NCI-H187 (cell line): ENCODE measurements at regions not wholly inside any gene's neighbourhood (a gene's known extent, or its start where the extent isn't known, plus 50 kb on each side); places are given as distances from the start of the nearest gene placed in this dataset.

Experiments used
- DNase-seq, 2 experiments: peaks; one replicate each; lab custom pipeline; 2025; lab: John Stamatoyannopoulos, UW

- no peak for DNase-seq
Observed at GRCh38 chr14:42931308-42931707, 1324.6 kb downstream of the LRFN5 start.

GRCh38 chr14:42929806-42930480, 1323.3 kb downstream of the LRFN5 start:
- peak; percentile 38 to 50 for DNase-seq

- no peak for DNase-seq
Observed at GRCh38 chr14:42927313-42927712, 1320.6 kb downstream of the LRFN5 start.

GRCh38 chr14:42921901-42922300, 1315.2 kb downstream of the LRFN5 start:
- DNase-seq: no peak

- no peak for DNase-seq
Observed at GRCh38 chr14:42918615-42919014, 1311.9 kb downstream of the LRFN5 start.

- DNase-seq: no peak
Observed at GRCh38 chr14:42911642-42912041, 1305.0 kb downstream of the LRFN5 start.

- no peak for DNase-seq
Observed at GRCh38 chr14:42909659-42910058, 1303.0 kb downstream of the LRFN5 start.

GRCh38 chr14:42893183-42893582, 1286.5 kb downstream of the LRFN5 start:
- DNase-seq: no peak

- DNase-seq: no peak
Observed at GRCh38 chr14:42884100-42884499, 1277.4 kb downstream of the LRFN5 start.

- no peak for DNase-seq
Observed at GRCh38 chr14:42877716-42878115, 1271.0 kb downstream of the LRFN5 start.

GRCh38 chr14:42872786-42873185, 1266.1 kb downstream of the LRFN5 start:
- peak; percentile 41 to 53 for DNase-seq

GRCh38 chr14:42869681-42870080, 1263.0 kb downstream of the LRFN5 start:
- DNase-seq: no peak

- no peak for DNase-seq
Observed at GRCh38 chr14:42862114-42862513, 1255.4 kb downstream of the LRFN5 start.

GRCh38 chr14:42860371-42860770, 1253.7 kb downstream of the LRFN5 start:
- no peak for DNase-seq

- no peak for DNase-seq
Observed at GRCh38 chr14:42856106-42856505, 1249.4 kb downstream of the LRFN5 start.

GRCh38 chr14:42855085-42855484, 1248.4 kb downstream of the LRFN5 start:
- no peak for DNase-seq

- DNase-seq: no peak
Observed at GRCh38 chr14:42854061-42854460, 1247.4 kb downstream of the LRFN5 start.

- no peak for DNase-seq
Observed at GRCh38 chr14:42848652-42849051, 1242.0 kb downstream of the LRFN5 start.

GRCh38 chr14:42814817-42815216, 1208.1 kb downstream of the LRFN5 start:
- no peak for DNase-seq

- no peak for DNase-seq
Observed at GRCh38 chr14:42806909-42807315, 1200.2 kb downstream of the LRFN5 start.

- peak; percentile 83 to 92 for DNase-seq
Observed at GRCh38 chr14:42804141-42804540, 1197.5 kb downstream of the LRFN5 start.

GRCh38 chr14:42802346-42802745, 1195.7 kb downstream of the LRFN5 start:
- no peak for DNase-seq

- no peak for DNase-seq
Observed at GRCh38 chr14:42792166-42792565, 1185.5 kb downstream of the LRFN5 start.

GRCh38 chr14:42782754-42783153, 1176.1 kb downstream of the LRFN5 start:
- DNase-seq: no peak
